Right forelimb (tissue), 1 donor: ENCODE measurements at regions not wholly inside any gene's neighbourhood (a gene's known extent, or its start where the extent isn't known, plus 50 kb on each side); places are given as distances from the start of the nearest gene placed in this dataset.
"Not testable (repeated sequence)": the region's sequence is repeated elsewhere in the genome, so short reads cannot be mapped to it uniquely, and the experiment has no call there.

Experiments used
- DNase-seq: peaks from one replicate; pipeline ENCODE4 v3.0.0-alpha.2; 2018

DNA sequence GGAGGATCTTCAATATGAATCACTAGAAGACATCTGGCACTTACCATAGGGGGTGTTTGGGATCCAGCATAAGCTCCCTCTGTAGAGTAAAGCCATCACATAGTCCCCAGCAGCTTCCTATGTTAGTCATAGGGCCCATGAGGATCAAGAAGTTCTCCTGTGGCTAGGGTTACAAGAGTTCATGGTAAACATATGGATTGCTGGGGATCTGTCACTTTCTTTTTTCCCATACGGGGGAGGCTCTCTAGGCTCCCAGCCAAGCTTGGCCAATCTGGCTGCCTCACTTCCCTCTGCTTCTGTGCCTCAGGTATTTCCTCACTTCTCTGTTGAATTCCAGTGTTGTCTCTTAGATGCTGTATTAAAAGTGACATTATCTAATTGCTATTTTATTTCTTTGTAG, 597.9 kb downstream of the PDCD6IP start:
- no peak for DNase-seq

DNA sequence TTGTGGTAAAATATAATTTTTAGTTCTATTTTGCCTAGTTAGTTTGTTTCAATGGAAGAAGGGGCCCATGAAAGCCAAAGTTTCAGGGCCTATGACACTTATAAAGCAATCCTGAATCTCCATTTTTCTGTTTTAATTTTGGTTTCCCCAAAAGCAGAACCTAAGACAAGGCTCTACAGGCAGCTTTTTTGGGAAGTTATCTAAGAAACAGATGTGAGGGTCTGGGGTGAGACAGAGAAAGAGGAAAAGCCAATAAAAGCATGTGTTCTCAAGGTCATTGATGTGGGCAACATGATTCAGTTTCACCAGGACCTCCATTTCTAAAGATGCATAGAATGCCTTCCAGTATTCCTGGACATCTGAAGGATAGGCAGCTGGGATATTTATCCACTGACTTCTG, 598.5 kb downstream of the PDCD6IP start:
- DNase-seq: no peak

DNA sequence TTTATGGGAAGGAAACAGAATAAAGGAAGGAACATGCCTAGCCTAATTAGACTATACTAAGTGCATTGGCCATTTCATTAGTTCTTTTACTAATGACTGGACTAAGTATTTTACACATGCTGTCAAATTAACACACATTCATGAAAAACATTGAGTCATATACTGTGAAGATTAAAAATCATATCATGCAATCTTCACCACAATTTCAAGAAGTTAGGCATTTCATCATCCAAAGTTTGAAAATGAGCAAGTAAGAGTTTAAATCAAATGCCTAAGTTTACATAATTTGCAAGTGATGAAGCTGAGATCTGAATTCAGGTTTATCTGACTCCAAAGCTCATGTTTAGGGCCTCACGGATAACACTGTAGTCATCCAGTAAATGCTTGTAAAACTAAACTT, 601.0 kb downstream of the PDCD6IP start:
- DNase-seq: no peak

DNA sequence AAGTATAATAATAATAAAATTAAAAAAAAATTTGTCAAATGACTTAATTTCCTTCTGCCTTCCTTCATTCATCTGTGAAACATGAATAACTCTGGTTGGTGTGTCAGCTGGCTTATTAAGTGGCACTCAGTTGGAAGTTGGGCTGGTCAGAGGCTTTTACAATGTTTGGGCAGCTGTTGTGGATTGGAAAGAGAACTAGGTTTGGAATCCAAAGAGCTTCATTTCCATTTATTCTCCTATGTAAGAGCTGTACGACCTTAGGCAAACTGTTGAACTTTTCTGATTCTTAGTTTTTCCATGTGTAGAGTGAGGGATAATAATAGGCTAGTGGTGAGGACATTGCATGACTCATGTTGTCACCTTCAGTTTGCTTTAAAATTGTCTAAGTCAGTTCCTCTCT, 606.7 kb downstream of the PDCD6IP start:
- DNase-seq: no peak

DNA sequence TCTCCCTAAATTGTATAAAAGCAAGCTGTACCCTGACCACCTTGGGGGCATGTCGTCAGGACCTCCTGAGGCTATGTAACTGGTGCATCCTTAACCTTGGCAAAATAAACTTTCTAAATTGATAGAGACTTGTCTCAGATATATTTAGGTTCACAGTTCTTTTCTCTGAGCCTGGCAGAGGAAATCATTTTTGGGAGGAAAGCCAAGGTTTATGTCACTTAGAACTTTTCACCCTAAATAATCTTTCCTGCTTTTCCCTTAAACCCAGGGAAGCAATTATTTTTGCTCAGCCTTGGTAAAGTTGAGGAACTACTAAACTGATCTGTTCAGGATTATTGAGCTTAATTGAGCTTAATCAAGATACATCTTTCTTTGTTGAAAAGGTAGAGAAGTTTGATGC, 608.9 kb downstream of the PDCD6IP start:
- DNase-seq: no peak

DNA sequence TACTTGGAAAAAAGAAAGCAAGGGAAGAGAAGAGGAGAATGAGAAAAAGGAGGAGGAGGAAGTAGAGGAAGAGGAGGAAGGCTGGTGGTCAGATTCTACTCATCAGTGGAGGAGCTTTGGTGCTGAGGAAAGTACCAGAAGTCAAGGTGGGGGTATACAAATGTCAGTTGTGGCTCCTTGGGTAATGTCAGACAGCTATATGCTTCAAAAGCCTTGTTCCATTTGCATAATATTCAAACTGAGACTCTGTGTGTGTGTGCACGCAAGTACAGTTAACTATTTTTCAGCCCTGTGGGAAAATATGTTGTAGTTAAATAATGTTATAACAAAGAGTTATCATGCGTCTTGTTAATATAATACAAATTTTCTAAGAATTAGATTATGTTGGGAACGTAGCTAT, 609.7 kb downstream of the PDCD6IP start:
- DNase-seq: no peak

DNA sequence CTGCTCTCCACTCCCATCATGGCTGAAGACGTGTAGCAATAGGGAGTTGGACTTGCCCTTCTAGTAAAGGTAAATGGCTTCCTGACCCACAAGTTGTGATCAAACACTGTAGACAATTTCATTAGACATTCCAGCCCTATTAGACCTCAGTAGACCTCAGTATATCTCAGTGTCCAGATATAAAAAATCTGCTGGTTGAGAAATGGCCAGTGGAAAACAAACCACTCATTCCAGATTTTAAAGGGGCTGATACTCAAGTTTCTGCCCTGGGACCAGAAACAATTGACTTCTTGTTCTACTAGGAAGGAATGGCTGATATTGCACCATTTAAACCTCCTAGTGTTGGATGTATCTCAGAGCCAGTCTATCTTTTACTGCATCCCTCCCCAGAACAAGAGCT, 613.2 kb downstream of the PDCD6IP start:
- DNase-seq: no peak

DNA sequence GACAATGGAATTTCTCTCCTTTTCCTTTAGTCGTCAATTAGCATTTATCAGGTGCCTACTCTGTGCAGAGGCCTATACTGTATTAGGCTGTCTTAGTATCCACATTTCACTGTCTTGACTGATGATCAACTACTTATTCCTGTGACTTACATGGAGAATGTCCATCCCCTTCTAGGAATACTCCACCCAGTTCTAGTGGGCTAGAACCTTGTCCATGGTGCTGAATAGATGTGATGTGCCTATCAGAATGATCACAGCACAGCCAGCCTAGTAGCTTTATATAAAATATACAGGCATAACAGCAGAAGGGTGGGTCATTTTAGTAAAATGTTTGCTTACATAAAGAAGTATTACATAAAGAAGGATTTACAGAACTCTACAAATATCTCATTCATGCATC, 621.4 kb downstream of the PDCD6IP start:
- no peak for DNase-seq

DNA sequence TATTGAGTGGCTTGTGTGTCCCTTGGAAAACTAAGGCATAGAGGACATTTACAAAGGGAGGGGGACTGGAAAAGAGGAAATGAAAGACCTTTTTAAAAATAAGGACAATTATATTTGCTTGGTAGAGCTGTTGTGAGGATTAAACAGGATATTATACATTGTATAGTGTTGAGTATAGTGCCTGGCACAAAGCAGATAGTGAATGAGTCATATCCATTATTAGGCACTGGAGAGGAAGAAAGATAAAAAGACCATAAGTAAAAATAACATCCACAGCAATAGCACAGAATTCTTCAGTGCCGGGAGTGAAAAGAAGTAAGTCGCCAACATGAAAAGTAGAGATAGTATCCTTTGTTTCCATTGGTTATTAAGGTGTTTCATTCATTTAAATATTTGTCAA, 623.3 kb downstream of the PDCD6IP start:
- no peak for DNase-seq

DNA sequence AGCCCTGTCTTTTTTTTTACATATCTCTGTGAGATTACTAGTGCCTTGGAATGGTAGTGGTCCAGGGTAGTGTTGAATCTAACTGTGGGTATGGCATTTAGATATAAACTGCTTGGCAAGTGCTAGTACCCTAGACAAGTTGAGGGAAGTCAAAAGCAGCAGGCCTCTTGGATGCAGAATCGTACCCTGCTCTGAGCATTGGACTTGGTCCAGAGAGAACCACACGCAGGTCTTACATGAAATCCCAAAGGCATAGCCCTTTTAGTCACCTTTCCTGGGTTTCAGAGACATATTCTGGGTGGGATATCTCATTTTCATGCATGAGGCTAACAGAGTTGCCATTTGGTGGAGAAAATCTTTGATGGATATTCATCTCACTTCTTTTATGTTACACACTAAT, 641.4 kb downstream of the PDCD6IP start:
- DNase-seq: no peak

DNA sequence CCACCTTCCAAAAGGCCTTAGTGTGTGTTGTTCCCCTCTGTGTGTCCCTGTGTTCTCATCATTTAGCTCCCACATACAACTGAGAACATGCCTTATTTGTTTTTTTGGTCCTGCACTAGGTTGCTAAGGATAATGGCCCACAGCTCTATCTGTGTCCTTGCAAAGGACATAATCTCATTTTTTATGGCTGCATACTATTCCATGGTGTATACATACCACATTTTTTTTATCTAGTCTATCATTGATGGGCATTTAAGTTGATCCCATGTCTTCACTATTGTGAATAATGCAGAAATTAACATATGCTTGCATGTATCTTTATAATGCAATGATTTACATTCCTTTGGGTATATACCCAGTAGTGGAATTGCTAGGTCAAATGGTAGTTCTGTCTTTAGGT, 645.7 kb downstream of the PDCD6IP start:
- no peak for DNase-seq

DNA sequence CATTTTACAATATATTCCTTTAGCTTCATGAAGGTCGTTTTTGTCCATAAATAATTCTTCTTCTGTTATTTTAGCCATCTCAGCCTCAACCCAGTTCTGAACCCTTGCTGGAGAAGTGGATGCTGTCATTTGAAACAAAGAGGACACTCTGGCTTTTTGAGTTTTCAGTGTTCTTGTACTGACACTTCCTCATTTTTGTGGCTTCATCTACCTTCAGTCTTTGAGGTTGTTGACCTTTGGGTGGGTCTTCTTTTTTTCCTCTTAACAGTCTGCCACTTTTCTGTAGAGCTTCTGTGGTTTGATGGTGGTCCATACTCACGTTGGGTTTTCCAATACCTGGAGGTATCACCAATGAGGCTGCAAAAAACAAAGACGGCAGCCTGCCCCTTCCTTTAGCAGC, 650.9 kb downstream of the PDCD6IP start:
- DNase-seq: no peak

DNA sequence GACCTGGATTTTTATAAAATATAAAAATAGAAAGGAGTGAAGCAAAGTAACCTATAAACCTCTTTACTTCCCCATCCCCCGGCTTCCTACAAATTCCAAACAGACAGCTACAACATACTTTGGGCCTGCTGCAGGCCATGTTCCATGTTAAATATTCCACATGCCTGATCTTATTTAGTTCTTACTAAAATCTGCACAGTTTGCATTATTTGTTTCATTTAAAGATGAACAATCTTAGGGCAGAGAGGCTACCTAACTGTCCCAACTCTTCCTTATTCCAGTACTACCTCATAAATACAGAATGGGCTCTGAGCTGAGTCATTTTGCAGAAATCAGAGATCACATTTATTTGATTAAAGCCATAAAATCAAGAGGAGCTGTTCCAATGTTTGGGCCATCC, 665.0 kb downstream of the PDCD6IP start:
- no peak for DNase-seq

DNA sequence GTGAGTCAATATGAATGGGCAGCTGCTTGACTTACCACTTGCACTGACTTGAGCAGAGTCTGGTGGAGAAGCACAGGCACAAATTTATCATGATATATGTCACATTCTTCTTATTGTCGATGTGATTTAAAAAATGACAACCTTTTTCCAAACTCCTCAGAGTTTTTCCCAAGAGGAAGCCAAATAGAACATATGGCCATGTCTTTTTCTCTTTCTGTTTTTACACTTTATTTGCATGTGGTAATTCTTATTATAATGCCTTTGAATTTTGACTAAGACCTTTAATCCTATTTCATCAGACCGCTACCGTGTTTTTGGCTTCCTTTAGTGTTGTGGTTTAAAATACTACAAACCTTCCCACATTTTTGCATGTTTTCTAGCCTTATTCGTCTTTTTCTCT, 666.2 kb downstream of the PDCD6IP start:
- no peak for DNase-seq

DNA sequence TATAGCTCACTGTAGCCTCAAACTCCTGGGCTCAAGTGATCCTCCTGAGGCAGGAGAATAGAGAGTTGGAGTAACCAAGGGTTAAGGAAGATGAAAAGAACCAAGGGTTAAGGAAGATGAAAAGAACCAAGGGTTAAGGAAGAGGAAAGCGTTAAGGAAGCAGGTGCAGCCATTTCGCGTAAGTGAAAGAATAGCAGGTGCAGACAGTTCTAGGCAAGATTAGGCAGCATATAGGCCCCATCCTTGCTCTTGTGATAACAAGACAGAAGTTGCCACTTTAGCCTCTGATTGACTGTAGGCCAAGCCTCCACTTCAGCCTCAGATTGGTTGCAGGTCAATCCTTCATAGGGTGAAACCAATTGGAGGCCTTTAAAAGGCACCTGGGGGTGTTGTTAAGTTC, 677.4 kb downstream of the PDCD6IP start:
- no peak for DNase-seq

DNA sequence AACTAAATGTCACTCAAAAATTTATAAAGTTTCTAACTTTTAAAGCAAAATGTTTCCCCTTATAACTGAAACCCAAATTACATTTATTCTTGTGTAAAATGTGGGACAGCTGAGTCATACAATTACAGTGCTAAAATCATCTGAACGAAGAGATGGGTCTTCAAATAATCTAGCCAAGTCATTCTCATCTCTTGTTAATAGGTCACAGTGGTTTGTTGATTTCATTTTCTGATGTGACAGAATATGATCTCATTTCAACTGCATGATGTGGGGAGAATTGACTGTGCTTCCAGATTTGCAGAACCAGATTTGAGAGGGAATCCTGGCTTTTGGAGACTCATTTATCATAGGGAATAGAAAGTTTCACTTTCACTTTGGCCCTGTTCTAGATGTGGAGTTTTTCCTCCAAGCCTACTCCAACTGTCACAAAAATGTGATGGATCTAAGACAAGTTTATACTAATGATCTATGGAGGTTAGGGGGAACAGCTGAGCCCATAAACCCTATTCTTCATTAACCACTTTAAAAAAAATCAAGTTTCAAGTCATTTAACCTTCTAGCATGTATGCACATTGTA, 685.0 kb downstream of the PDCD6IP start:
- DNase-seq: no peak

DNA sequence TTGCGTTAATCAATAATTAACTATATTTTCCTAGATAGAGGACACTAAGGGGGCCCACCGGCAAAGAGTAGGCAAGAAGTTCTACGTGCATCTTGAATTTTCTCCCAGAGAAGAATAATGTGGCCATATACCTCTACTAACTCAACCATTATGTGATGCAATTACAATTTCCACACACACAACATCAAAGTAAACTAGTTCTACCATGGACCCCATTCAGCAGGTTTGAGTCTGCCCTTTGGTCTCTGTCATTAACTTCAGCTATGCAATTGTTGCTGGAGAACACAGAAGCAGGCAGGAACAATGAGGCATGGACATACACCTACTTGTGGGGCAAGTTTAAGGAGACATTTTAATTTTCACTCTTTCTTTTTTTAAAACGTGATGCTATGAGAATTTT, 705.9 kb downstream of the PDCD6IP start:
- no peak for DNase-seq

DNA sequence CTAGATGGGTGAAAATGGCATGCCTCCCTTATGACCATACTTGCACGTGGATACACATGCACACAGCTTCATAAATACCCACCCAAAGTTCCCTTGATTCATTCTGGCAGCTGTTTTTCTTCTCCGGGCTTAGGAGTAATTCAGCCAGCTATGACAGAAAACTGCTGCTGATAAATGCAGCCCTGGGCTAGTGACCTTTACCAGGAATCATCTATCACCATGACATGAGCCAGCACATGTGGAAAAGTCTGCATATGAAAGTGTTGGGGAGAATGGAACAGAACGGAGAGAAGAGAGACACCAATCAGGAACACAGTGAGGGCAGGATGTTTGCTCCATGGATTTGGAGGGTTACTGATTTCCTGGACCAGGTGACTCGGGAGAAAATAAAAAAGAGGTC, 706.3 kb downstream of the PDCD6IP start:
- DNase-seq: no peak

DNA sequence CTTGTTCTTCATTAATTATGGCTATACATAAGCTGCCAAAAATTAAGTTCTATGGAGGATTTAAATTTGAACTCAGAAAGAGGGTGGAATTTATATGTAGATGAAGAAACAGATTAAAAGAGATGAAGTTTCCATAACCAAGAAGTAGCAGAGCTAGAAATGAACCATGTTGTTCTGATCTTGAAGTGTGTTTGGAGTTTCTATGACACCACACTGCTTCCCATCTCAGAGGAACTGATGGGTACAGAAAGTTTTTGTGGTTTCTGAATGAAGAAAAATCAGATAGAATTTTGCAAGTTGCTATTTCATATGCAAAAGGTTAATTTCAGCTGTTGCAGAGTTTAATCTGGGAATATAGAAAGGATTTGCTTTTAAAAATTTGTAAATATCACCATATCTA, 710.3 kb downstream of the PDCD6IP start:
- no peak for DNase-seq

DNA sequence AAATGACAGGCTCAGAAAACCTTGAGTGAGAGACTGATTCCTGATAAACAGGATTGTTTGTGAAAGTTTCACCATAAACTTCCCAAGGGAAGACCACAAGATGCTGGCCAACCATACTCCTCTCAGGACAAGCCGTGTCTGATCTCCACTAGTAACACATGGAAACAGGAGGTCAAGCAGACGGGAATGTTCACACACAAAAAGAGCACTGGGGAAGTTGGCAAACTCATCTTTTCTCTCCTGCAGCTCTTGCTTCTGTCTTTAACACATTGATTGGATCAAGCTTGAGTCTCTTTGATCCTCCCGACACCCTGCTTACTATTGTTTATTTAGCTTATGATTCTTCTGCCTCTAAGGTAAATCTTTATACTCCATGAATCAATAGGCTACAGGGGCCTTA, 713.5 kb downstream of the PDCD6IP start:
- no peak for DNase-seq

DNA sequence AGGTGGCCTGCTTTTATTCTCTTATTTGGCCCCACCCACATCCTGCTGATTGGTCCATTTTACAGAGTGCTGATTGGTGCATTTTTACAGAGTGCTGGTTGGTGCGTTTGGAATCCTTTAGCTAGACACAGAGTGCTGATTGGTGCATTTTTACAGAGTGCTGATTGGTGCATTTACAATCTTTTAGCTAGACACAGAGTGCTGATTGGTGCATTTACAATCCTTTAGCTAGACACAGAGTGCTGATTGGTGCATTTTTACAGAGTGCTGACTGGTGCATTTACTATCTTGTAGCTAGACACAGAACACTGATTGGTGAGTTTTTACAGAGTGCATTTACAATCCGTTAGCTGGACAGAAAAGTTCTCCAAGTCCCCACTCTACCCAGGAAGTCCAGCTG, 720.6 kb downstream of the PDCD6IP start:
- not testable (repeated sequence) for DNase-seq

DNA sequence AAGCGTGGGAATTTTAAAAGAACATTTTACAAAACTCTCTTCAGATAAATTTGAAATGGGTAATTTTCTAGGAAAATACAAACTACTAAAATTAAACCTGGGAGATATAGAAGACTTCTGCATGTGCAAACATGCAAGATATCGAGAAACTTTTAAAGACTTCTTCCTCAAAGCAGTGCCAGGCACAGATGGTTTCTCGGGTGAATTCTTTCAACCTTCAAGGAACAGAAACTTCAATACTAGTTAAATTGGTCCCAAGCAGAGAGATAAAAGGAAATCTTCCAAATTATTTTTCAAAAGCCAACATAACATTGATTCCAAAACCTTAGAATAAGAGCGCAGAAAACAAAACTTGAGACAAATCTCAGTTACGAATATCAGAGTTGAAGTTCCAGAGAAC, 732.7 kb downstream of the PDCD6IP start:
- no peak for DNase-seq

DNA sequence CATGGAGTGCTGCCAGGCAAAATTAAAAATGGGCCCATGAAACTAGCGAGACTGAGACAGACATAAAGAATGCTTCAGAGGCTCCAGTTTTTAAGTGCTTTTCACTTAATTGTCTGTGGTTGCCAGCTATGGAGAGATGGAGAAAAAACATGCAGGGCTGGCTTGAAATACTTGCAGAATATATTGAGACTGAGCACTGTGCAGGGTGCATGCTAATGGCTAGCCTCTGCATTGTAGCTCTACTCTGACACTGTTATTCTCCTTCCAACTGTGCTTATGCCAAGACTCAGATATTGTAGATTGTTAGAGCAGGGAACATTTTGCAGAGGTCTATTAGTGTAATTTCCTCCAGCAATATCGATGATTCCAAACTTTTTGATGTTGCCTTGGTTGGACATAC, 735.0 kb downstream of the PDCD6IP start:
- no peak for DNase-seq

DNA sequence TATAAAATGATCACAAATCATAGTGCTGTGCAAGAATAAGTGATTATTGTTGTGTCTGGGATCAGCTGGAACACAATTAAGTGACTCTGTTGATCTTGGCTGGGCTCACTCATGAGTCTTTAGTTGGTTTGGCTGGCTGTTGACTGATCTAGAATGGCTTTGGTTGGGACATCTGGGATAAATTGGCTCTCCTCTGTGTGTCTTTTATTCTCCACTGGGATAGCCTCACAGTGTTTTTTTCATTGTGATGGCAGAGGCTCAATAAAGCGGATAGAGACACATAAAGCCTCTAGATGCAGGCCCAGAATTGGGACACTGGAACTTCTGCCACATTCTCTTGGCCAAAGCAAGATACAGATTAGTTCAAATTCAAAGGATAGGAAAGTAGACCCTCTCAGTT, 735.6 kb downstream of the PDCD6IP start:
- no peak for DNase-seq

DNA sequence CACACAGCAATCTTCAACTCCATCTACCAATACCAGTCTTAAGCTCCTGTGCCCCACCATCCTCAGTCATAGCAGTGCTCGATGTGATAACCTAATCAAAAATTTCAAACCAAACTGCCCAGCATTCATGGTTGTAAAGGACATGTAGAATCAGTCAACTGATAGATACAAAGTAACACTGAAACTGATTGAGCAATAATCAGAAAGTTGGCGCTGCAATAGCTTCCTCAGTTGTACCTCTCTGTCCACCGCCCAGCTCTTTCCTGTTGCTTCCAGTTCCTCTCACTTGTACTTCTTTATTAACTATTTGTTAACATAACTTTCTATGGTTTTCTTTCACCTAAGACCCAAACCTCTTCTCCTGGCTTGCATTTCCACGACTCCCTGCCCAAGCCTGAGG, 745.7 kb downstream of the PDCD6IP start:
- no peak for DNase-seq

DNA sequence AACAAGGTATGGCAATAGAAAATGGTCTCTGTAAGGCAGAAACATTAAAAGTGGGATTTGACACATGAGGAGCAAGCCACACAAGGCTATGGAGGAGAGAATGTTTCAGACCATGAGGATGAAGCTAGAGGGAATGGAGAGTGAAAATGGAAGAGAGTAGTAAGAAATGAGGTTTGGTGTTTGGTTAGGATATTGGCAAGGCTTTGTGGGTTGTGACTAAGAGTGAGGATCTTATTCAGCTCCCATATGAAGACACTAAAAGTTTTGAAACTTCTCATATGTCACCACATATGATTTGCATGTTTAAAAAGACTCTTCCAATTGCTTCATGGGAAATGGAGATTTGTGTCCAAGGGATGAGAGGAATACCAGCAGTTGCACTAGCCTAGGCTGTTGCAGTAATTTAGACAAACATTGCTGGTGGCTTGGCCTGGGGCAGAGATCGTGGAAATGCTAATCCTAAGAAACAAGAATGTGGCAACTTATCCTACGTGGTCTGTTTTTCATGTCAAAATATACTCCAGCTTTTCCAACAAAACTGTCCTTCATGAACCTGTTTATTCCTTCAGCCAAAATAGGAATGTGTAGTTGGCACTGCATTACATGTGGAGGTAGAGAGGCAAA, 749.0 kb downstream of the PDCD6IP start:
- no peak for DNase-seq
